ENCODE measurements at regions not wholly inside any gene's neighbourhood (a gene's known extent, or its start where the extent isn't known, plus 50 kb on each side); places are given as distances from the start of the nearest gene placed in this dataset.

DNA sequence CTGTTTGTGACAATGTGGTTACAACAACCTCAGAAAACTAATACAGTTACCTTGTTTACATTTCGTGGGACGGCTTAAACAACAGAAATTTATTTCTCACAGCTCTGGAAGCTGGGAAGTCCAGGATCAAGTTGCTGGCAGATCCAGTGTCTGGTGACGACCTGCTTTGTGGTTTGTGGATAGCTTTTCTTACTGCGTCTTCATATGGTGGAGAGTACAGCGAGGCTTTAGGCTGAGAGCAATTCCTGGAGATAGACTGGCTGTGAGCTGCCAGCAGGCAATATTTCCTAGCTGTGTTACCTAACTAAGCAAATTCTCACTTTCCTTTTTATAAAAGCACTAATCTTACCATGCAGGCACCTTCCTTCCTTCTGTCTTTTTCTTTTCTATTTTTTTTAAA, 1203.5 kb upstream of the PRR20A start:
- DNase-seq: no peak
- Histone ChIP-seq H3K27ac (no peak overlapping the region), H3K9me3 (replicated peaks in 1 of 3) (no peaks in the 10 kb centered on the region), H3K4me3 (no peak overlapping the region), H3K4me1 (replicated peaks in 1 of 2) (no peaks in the 10 kb centered on the region), H3K36me3 (replicated peaks in 1 of 2) (no peaks in the 10 kb centered on the region), H3K27me3 (no peaks in the 10 kb centered on the region)
- intact Hi-C loops (cut with DNase I): no loop called here
- TF ChIP-seq POLR2A (IDR thresholded peaks at IDR 0.05): no peak
- TF ChIP-seq, protein P1, sequence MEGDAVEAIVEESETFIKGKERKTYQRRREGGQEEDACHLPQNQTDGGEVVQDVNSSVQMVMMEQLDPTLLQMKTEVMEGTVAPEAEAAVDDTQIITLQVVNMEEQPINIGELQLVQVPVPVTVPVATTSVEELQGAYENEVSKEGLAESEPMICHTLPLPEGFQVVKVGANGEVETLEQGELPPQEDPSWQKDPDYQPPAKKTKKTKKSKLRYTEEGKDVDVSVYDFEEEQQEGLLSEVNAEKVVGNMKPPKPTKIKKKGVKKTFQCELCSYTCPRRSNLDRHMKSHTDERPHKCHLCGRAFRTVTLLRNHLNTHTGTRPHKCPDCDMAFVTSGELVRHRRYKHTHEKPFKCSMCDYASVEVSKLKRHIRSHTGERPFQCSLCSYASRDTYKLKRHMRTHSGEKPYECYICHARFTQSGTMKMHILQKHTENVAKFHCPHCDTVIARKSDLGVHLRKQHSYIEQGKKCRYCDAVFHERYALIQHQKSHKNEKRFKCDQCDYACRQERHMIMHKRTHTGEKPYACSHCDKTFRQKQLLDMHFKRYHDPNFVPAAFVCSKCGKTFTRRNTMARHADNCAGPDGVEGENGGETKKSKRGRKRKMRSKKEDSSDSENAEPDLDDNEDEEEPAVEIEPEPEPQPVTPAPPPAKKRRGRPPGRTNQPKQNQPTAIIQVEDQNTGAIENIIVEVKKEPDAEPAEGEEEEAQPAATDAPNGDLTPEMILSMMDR (IDR thresholded peaks at IDR 0.05): no peak
- 69 to 83% (median 72%) methylated on average over 5 of the region's 5 CpGs for WGBS, 4 donors

DNA sequence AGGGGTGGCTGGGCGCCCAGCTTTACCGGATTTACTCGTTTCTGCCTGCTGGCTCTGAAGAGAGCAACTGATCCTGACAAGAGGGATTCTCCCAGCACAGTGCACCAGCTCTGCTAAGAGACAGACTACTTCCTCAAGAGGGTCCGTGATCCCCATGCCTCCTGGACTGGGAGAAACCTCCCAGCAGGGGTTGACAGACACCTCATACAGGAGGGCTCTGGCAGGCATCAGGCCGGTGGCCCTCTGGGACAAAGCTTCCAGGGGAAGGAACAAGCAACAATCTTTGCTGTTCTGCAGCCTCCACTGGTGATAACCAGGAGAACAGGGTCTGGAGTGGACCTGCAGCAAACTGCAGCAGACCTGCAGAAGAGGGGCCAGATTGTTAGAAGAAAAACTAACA, 1192.5 kb upstream of the PRR20A start:
- WGBS, 4 donors: 77 to 100% (median 85%) methylated on average over 2 to 5 of the region's 5 CpGs
- intact Hi-C loops (cut with DNase I): no loop called here
- Histone ChIP-seq H3K36me3 (replicated peaks in 1 of 2) (no peaks in the 10 kb centered on the region), H3K9me3 (replicated peaks in 1 of 3) (no peaks in the 10 kb centered on the region), H3K4me1 (replicated peaks in 1 of 2) (no peaks in the 10 kb centered on the region), H3K4me3 (no peak overlapping the region), H3K27ac (no peak overlapping the region), H3K27me3 (no peaks in the 10 kb centered on the region)
- TF ChIP-seq, protein P1 (IDR thresholded peaks at IDR 0.05): no peak
- TF ChIP-seq POLR2A (IDR thresholded peaks at IDR 0.05): no peak
- DNase-seq: no peak

DNA sequence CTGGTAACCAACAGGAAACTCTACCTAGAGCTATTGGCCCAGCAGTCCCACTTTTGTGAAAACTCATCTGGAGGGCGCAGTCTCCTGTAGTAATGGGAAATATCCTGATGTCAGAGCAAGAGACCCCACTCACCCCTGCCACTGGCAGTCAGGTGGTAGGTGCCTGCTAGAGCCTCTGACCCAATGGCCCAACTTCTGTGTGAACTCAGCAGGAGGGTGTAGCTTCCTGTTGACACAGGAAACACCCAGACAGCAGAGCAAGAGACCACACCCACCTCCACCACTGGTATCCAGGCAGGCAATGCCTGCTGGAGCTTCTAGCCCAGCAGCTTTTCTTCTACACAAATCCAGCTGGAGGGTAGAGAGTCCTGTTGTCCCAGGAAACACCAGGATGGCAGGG, 1176.8 kb upstream of the PRR20A start:
- Histone ChIP-seq H3K4me1 (replicated peaks in 1 of 2) (no peaks in the 10 kb centered on the region), H3K4me3 (no peak overlapping the region), H3K27ac (no peak overlapping the region), H3K27me3 (no peaks in the 10 kb centered on the region), H3K36me3 (replicated peaks in 1 of 2) (no peaks in the 10 kb centered on the region), H3K9me3 (replicated peaks in 1 of 3) (no peaks in the 10 kb centered on the region)
- intact Hi-C loops (cut with DNase I): no loop called here
- no peak for DNase-seq
- no peak for TF ChIP-seq POLR2A (IDR thresholded peaks at IDR 0.05)
- WGBS, 4 donors: 94 to 100% (median 97%) methylated on average over 1 of the region's 1 CpG

DNA sequence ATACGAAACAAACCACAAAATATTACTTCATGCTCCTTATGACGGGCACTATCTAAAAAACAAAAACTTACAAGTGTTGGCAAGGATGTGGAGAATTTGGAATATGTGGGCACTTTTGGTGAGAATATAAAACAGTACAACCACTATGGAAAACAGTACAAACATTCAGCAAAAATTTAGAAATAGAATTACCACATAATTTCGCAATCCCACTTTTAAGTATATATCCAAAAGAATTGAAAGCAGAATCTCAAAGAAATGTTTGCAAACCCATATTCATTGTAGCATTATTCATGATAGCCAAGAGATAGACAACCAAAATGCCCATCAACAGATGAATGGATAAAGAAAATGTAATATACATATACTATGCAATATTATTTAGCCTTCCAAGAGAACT, 1173.7 kb upstream of the PRR20A start:
- DNase-seq: no peak
- intact Hi-C loops (cut with DNase I): no loop called here
- H3K4me1 ChIP-seq (replicated peaks in 1 of 2): no peaks in the 10 kb centered on the region
- WGBS, 4 donors: 81 to 91% (median 83%) methylated on average over 3 of the region's 3 CpGs
- TF ChIP-seq, protein P1 (IDR thresholded peaks at IDR 0.05): no peak
- no peak for TF ChIP-seq POLR2A (IDR thresholded peaks at IDR 0.05)
- no peak overlapping the region for H3K4me3 ChIP-seq
- H3K36me3 ChIP-seq (replicated peaks in 1 of 2): no peaks in the 10 kb centered on the region
- H3K27me3 ChIP-seq: no peaks in the 10 kb centered on the region
- H3K27ac ChIP-seq: no peak overlapping the region
- H3K9me3 ChIP-seq (replicated peaks in 1 of 3): no peaks in the 10 kb centered on the region

DNA sequence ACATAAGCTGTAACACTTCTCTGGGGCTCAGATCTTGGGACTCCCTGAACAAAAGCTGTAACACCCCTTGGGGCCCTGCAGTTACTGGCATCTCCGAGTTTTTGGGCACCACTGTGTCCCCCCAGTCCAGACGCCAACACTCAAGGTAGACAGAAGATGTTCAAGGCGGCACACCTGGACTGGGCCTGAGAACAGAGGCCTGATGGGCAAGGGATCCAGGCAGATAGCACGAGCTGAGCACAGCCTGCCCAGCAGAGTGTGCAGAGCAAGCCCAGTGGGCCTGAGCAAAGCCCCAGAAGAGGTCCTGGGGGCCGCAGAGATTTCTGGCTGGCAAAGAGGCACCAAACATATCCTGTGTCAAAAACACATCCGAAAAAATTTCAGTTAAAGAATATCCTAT, 1163.3 kb upstream of the PRR20A start:
- intact Hi-C loops (cut with DNase I): no loop called here
- H3K27me3 ChIP-seq: no peaks in the 10 kb centered on the region
- TF ChIP-seq POLR2A (IDR thresholded peaks at IDR 0.05): no peak
- TF ChIP-seq, protein P1 (IDR thresholded peaks at IDR 0.05): no peak
- no peak for DNase-seq
- no peaks in the 10 kb centered on the region for H3K9me3 ChIP-seq (replicated peaks in 1 of 3)
- 75 to 89% (median 79%) methylated on average over 2 to 6 of the region's 6 CpGs for WGBS, 4 donors
- H3K36me3 ChIP-seq (replicated peaks in 1 of 2): no peaks in the 10 kb centered on the region
- no peaks in the 10 kb centered on the region for H3K4me1 ChIP-seq (replicated peaks in 1 of 2)
- no peak overlapping the region for H3K27ac ChIP-seq
- H3K4me3 ChIP-seq: no peak overlapping the region
